CD4-positive, alpha-beta memory T cell (primary cell): ENCODE measurements at regions not wholly inside any gene's neighbourhood (a gene's known extent, or its start where the extent isn't known, plus 50 kb on each side); places are given as distances from the start of the nearest gene placed in this dataset.

ENCODE experiments used
- CTCF ChIA-PET: fragments of 350-600 bp; sonication (Branson Sonifier 250); formaldehyde crosslinking; loops from one replicate; lab custom pipeline; 2021; ENCODE audit warnings: inconsistent platforms; ENCODE audit not compliant: partially characterized antibody; lab: Charles Lee
- POLR2A ChIA-PET: fragments of 350-600 bp; sonication (Branson Sonifier 250); formaldehyde crosslinking; loops from one replicate; lab custom pipeline; 2021; ENCODE audit not compliant: partially characterized antibody; lab: Charles Lee
- DNase-seq, 5 donors: peaks; one replicate each; pipeline versions ENCODE4 v3.0.0 to v3.0.0-alpha.2; 2020 to 2022; ENCODE audit warnings: mixed read lengths in 1 of 5
- H3K27ac ChIP-seq: one replicate; pipeline ENCODE4 v1.7.0; 2013; ENCODE audit warnings: low read depth, low read length
- H3K27me3 ChIP-seq: 2 replicates; pipeline ENCODE4 v1.7.0; 2013; ENCODE audit warnings: mild to moderate bottlenecking, low read length, moderate library complexity; ENCODE audit not compliant: insufficient read depth
- H3K36me3 ChIP-seq: 2 replicates; pipeline ENCODE4 v1.7.0; 2013; ENCODE audit warnings: mild to moderate bottlenecking, low read length, moderate library complexity; ENCODE audit not compliant: insufficient read depth
- H3K4me1 ChIP-seq: 2 replicates; pipeline ENCODE4 v1.7.0; 2013; ENCODE audit warnings: mild to moderate bottlenecking, low read length, moderate library complexity; ENCODE audit not compliant: insufficient read depth
- H3K4me3 ChIP-seq, 2 donors: one replicate each; pipeline ENCODE4 v1.7.0; 2013; ENCODE audit warnings: low read length in 2 of 2, mild to moderate bottlenecking in 1 of 2
- H3K9me3 ChIP-seq, 2 donors: one replicate each; pipeline ENCODE4 v1.7.0; 2013; ENCODE audit warnings: low read length in 2 of 2, control low read depth in 1 of 2; ENCODE audit not compliant: control insufficient read depth in 1 of 2
- H3K27ac Mint-ChIP-seq, 7 donors: one replicate each; pipeline ENCODE4 v1.8.0; 2020 to 2021; ENCODE audit warnings: mixed read lengths in 7 of 7, mild to moderate bottlenecking in 6 of 7, inconsistent platforms in 3 of 7, moderate library complexity in 3 of 7
- H3K27me3 Mint-ChIP-seq, 2 donors: one replicate each; pipeline ENCODE4 v1.8.0; 2020 to 2021; ENCODE audit warnings: mixed read lengths in 2 of 2
- H3K36me3 Mint-ChIP-seq, 2 donors: one replicate each; pipeline ENCODE4 v1.8.0; 2020 to 2021; ENCODE audit warnings: mixed read lengths in 2 of 2, inconsistent platforms in 1 of 2, mild to moderate bottlenecking in 1 of 2
- H3K4me1 Mint-ChIP-seq, 4 donors: one replicate each; pipeline ENCODE4 v1.8.0; 2020 to 2021; ENCODE audit warnings: mixed read lengths in 4 of 4, mild to moderate bottlenecking in 1 of 4
- H3K4me3 Mint-ChIP-seq, 8 donors: one replicate each; pipeline ENCODE4 v1.8.0; 2020 to 2021; ENCODE audit warnings: mixed read lengths in 8 of 8, mild to moderate bottlenecking in 7 of 8, moderate library complexity in 6 of 8, inconsistent platforms in 3 of 8
- H3K9me3 Mint-ChIP-seq, 8 donors: one replicate each; pipeline ENCODE4 v1.8.0; 2020 to 2021; ENCODE audit warnings: mixed read lengths in 8 of 8, mild to moderate bottlenecking in 5 of 8, inconsistent platforms in 3 of 8, moderate library complexity in 1 of 8
- intact Hi-C: fragments of 100-400 bp; cut with micrococcal nuclease; formaldehyde crosslinking; loops from one replicate; pipeline ENCODE4 v1.15.1; 2023

GRCh38 chr6:105553171-105553570 is 150.3 kb upstream of the PREP start:
- Histone ChIP-seq H3K36me3 (no peaks in the 10 kb centered on the region), H3K27me3 (no peaks in the 10 kb centered on the region), H3K4me3 (no peak overlapping the region), H3K9me3 (no peaks in the 10 kb centered on the region), H3K4me1 (no peaks in the 10 kb centered on the region), H3K27ac (no peak overlapping the region)
- Mint-ChIP-seq H3K27ac (peak overlapping the region in 1 of 7 donors; percentile 0), H3K4me3 (no peak overlapping the region), H3K9me3 (peaks cover 0 to 5% (median 1%) of the 10 kb centered on the region in 8 donors), H3K36me3 (no peaks in the 10 kb centered on the region), H3K27me3 (peaks cover 0 to 6% of the 10 kb centered on the region in 2 donors), H3K4me1 (no peaks in the 10 kb centered on the region)
- CTCF ChIA-PET: no interaction called here
- no peak for DNase-seq
- POLR2A ChIA-PET: no interaction called here
- intact Hi-C loops: no loop called here

- no peaks in the 10 kb centered on the region for H3K4me1 Mint-ChIP-seq
- H3K27ac Mint-ChIP-seq: no peak overlapping the region
- ChIA-PET CTCF (no interaction called here), POLR2A (no interaction called here)
- Histone ChIP-seq H3K36me3 (no peaks in the 10 kb centered on the region), H3K9me3 (no peaks in the 10 kb centered on the region), H3K27ac (no peak overlapping the region), H3K27me3 (no peaks in the 10 kb centered on the region), H3K4me1 (no peaks in the 10 kb centered on the region), H3K4me3 (no peak overlapping the region)
- peaks cover 0 to 2% (median 0%) of the 10 kb centered on the region in 8 donors for H3K9me3 Mint-ChIP-seq
- no peak overlapping the region for H3K4me3 Mint-ChIP-seq
- no peak for DNase-seq
- H3K27me3 Mint-ChIP-seq: peaks cover 2 to 8% of the 10 kb centered on the region in 2 donors
- intact Hi-C loops: no loop called here
- no peaks in the 10 kb centered on the region for H3K36me3 Mint-ChIP-seq
Observed at GRCh38 chr6:105550955-105551620, 148.2 kb upstream of the PREP start.

GRCh38 chr6:105546754-105547153 is 143.9 kb upstream of the PREP start:
- POLR2A ChIA-PET: no interaction called here
- Histone ChIP-seq H3K4me1 (no peaks in the 10 kb centered on the region), H3K9me3 (no peaks in the 10 kb centered on the region), H3K36me3 (no peaks in the 10 kb centered on the region), H3K27ac (no peak overlapping the region), H3K27me3 (no peaks in the 10 kb centered on the region), H3K4me3 (no peak overlapping the region)
- Mint-ChIP-seq H3K36me3 (no peaks in the 10 kb centered on the region), H3K27me3 (peaks cover 2 to 6% of the 10 kb centered on the region in 2 donors), H3K9me3 (no peaks in the 10 kb centered on the region), H3K4me1 (no peaks in the 10 kb centered on the region), H3K4me3 (no peak overlapping the region), H3K27ac (no peak overlapping the region)
- CTCF ChIA-PET: no interaction called here
- intact Hi-C loops: no loop called here
- no peak for DNase-seq

GRCh38 chr6:105545947-105546731 is 143.3 kb upstream of the PREP start:
- no peaks in the 10 kb centered on the region for H3K36me3 Mint-ChIP-seq
- no peak for DNase-seq
- H3K36me3 ChIP-seq: no peaks in the 10 kb centered on the region
- no peaks in the 10 kb centered on the region for H3K9me3 ChIP-seq
- H3K4me3 Mint-ChIP-seq: no peak overlapping the region
- no peak overlapping the region for H3K4me3 ChIP-seq
- no peaks in the 10 kb centered on the region for H3K4me1 Mint-ChIP-seq
- intact Hi-C loops: no loop called here
- POLR2A ChIA-PET: no interaction called here
- no peaks in the 10 kb centered on the region for H3K4me1 ChIP-seq
- CTCF ChIA-PET: interaction anchor here (0.6 kb wide), 1 partner anchor 114 kb away, joined by 3 read pairs; no protein-coding TSS in a partner anchor
- no peak overlapping the region for H3K27ac Mint-ChIP-seq
- H3K27me3 Mint-ChIP-seq: peaks cover 2 to 6% of the 10 kb centered on the region in 2 donors
- no peaks in the 10 kb centered on the region for H3K9me3 Mint-ChIP-seq
- H3K27me3 ChIP-seq: no peaks in the 10 kb centered on the region
- H3K27ac ChIP-seq: no peak overlapping the region

GRCh38 chr6:105545228-105545920 is 142.5 kb upstream of the PREP start:
- no peak overlapping the region for H3K4me3 Mint-ChIP-seq
- H3K4me1 Mint-ChIP-seq: no peaks in the 10 kb centered on the region
- no peak overlapping the region for H3K27ac ChIP-seq
- no peaks in the 10 kb centered on the region for H3K9me3 Mint-ChIP-seq
- ChIA-PET CTCF (interaction anchor here (0.6 to 0.8 kb wide), 2 partner anchors 38 to 113 kb away, joined by 3 to 4 read pairs; no protein-coding TSS in a partner anchor), POLR2A (no interaction called here)
- no peak overlapping the region for H3K27ac Mint-ChIP-seq
- no peaks in the 10 kb centered on the region for H3K9me3 ChIP-seq
- intact Hi-C loops: no loop called here
- H3K36me3 Mint-ChIP-seq: no peaks in the 10 kb centered on the region
- H3K4me3 ChIP-seq: no peak overlapping the region
- no peaks in the 10 kb centered on the region for H3K27me3 ChIP-seq
- H3K27me3 Mint-ChIP-seq: peaks cover 2 to 6% of the 10 kb centered on the region in 2 donors
- H3K36me3 ChIP-seq: no peaks in the 10 kb centered on the region
- no peak for DNase-seq
- no peaks in the 10 kb centered on the region for H3K4me1 ChIP-seq

GRCh38 chr6:105539911-105540310 is 137.0 kb upstream of the PREP start:
- Histone ChIP-seq H3K27ac (no peak overlapping the region), H3K27me3 (no peaks in the 10 kb centered on the region), H3K4me1 (no peaks in the 10 kb centered on the region), H3K4me3 (no peak overlapping the region), H3K36me3 (no peaks in the 10 kb centered on the region), H3K9me3 (no peaks in the 10 kb centered on the region)
- intact Hi-C loops: no loop called here
- H3K27me3 Mint-ChIP-seq: no peaks in the 10 kb centered on the region
- ChIA-PET CTCF (no interaction called here), POLR2A (no interaction called here)
- DNase-seq: no peak
- no peak overlapping the region for H3K4me3 Mint-ChIP-seq
- H3K9me3 Mint-ChIP-seq: no peaks in the 10 kb centered on the region
- no peaks in the 10 kb centered on the region for H3K4me1 Mint-ChIP-seq
- H3K36me3 Mint-ChIP-seq: no peaks in the 10 kb centered on the region
- no peak overlapping the region for H3K27ac Mint-ChIP-seq

- DNase-seq: no peak
- ChIA-PET POLR2A (no interaction called here), CTCF (no interaction called here)
- H3K9me3 ChIP-seq: no peaks in the 10 kb centered on the region
- Mint-ChIP-seq H3K36me3 (no peaks in the 10 kb centered on the region), H3K27ac (no peak overlapping the region), H3K9me3 (no peaks in the 10 kb centered on the region), H3K27me3 (no peaks in the 10 kb centered on the region), H3K4me3 (no peak overlapping the region), H3K4me1 (no peaks in the 10 kb centered on the region)
- intact Hi-C loops: no loop called here
- H3K4me3 ChIP-seq: no peak overlapping the region
- H3K36me3 ChIP-seq: no peaks in the 10 kb centered on the region
- H3K27ac ChIP-seq: no peak overlapping the region
- no peaks in the 10 kb centered on the region for H3K27me3 ChIP-seq
- H3K4me1 ChIP-seq: no peaks in the 10 kb centered on the region
Observed at GRCh38 chr6:105537981-105538578, 135.2 kb upstream of the PREP start.
